IgD-negative memory B cell (primary cell): ENCODE measurements at regions not wholly inside any gene's neighbourhood (a gene's known extent, or its start where the extent isn't known, plus 50 kb on each side); places are given as distances from the start of the nearest gene placed in this dataset.
A peak's percentile ranks its signal among the peaks of the same experiment; 100 is the strongest.
"Not testable (repeated sequence)": the region's sequence is repeated elsewhere in the genome, so short reads cannot be mapped to it uniquely, and the experiment has no call there.

Experiments
- H3K27ac Mint-ChIP-seq, 3 donors: one replicate each; pipeline ENCODE4 v1.8.0; 2020 to 2022; ENCODE audit warnings: mild to moderate bottlenecking in 3 of 3, mixed read lengths in 3 of 3, moderate library complexity in 1 of 3
- H3K27me3 Mint-ChIP-seq: one replicate; pipeline ENCODE4 v1.8.0; 2021; ENCODE audit warnings: mixed read lengths
- H3K36me3 Mint-ChIP-seq: one replicate; pipeline ENCODE4 v1.8.0; 2020; ENCODE audit warnings: mild to moderate bottlenecking, mixed read lengths
- H3K4me1 Mint-ChIP-seq, 3 donors: one replicate each; pipeline ENCODE4 v1.8.0; 2020 to 2022; ENCODE audit warnings: mixed read lengths in 3 of 3, mild to moderate bottlenecking in 1 of 3
- H3K4me3 Mint-ChIP-seq, 4 donors: one replicate each; pipeline ENCODE4 v1.8.0; 2020 to 2022; ENCODE audit warnings: mild to moderate bottlenecking in 4 of 4, mixed read lengths in 4 of 4, moderate library complexity in 3 of 4
- H3K9me3 Mint-ChIP-seq, 3 donors: one replicate each; pipeline ENCODE4 v1.8.0; 2020 to 2021; ENCODE audit warnings: mixed read lengths in 3 of 3, mild to moderate bottlenecking in 1 of 3

DNA sequence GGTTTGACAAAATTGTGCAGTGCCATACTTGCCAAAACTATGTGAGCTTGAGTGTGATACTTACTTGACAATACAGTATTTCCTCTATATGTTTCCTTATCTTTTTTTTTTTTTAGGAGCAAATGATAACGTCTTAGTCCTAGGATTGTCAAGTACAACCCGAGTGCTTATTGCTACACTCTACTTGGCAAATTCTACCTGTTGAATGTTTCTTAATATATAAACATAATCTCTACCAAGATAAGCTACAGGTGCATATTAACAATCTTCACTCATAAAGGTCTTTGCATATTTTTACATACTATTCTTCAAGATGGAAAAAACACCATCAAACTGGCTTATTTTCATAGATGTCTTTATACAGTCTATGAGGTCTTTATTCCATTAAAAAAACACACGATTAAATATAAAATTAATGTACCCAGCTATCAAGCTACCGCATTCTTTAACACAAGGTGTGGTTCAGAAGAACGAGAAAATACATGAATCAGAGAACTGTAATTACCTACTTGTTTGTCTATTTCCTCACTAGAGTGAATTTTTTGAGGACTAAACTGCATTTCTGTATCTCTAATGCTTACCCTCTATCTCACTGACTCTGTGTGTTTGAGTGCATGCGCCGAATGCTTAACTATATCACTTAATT, 76.1 kb upstream of the PDSS1 start:
- H3K4me1 Mint-ChIP-seq: peaks cover 0 to 9% (median 5%) of the 10 kb centered on the region in 3 donors
- H3K27ac Mint-ChIP-seq: no peak overlapping the region
- H3K9me3 Mint-ChIP-seq: no peaks in the 10 kb centered on the region
- H3K4me3 Mint-ChIP-seq: peak overlapping the region in 2 of 4 donors; percentile 24 to 54
- peaks cover 18% of the 10 kb centered on the region for H3K27me3 Mint-ChIP-seq
- no peaks in the 10 kb centered on the region for H3K36me3 Mint-ChIP-seq

DNA sequence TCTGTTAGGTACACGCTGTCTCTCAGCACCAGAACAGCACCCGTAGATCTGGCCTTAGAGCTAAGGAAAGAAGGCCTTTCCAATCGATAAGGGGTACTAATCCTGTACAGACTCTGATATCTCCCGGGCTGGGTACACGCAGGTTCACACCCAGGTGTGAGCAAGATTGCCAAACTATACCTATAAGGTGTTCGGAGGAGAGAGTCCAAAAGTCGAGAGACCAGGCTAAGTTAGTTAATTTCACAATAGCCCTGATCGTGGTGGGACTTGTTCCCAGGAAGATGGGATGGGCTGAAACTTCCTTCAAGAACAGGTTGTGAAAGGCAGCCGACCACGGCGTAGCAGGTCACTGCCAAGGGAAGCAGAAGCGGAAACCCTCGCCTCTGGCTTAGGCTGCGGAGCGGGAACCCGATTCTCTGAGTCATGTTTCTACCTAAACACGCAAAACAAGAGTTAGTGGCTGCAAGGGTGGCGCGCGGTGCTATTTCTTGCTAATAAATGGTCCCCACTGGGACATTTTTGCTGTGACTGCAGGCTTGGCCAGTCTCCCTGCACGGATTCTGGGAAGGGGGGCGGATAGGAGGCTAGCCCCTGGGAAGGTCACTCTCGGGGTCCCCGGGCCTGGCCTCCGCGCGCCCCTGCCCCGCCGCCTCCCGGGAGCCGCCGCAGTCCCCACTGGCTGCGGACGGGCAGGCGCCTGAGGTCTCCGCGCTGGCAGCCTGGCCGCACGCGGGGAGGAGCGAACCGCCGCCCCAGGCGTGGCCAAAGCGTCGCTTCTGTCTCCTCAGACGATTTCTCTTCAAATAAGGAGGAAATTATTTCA, 75.4 kb upstream of the PDSS1 start:
- Mint-ChIP-seq H3K27me3 (peaks cover 22% of the 10 kb centered on the region), H3K4me1 (peaks cover 0 to 9% (median 5%) of the 10 kb centered on the region in 3 donors), H3K4me3 (peak overlapping the region in 3 of 4 donors; percentile 54 to 89 (median 83)), H3K36me3 (no peaks in the 10 kb centered on the region), H3K9me3 (no peaks in the 10 kb centered on the region), H3K27ac (no peak overlapping the region)

DNA sequence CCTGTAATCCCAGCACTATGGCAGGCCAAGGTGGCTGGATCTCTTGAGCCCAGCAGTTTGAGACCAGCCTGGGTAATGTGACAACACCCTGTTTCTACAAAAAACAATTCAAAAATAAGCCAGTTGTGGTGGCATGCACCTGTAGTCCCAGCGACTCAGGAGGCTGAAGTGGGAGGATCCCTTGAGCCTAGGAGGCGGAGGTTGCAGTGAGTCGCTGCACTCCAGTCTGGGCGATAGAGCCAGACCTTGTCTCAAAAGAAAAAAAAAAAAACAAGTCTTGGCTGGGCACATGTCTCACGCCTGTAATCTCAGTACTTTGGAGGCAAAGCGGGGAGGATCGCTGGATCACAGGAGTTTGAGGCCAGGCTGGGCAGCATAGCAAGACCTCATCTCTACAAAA, 74.6 kb upstream of the PDSS1 start:
- H3K36me3 Mint-ChIP-seq: no peaks in the 10 kb centered on the region
- peak overlapping the region in 1 of 4 donors; percentile 9 for H3K4me3 Mint-ChIP-seq
- peaks cover 1 to 9% (median 5%) of the 10 kb centered on the region in 3 donors for H3K4me1 Mint-ChIP-seq
- H3K27ac Mint-ChIP-seq: no peak overlapping the region
- peaks cover 26% of the 10 kb centered on the region for H3K27me3 Mint-ChIP-seq
- H3K9me3 Mint-ChIP-seq: no peaks in the 10 kb centered on the region

DNA sequence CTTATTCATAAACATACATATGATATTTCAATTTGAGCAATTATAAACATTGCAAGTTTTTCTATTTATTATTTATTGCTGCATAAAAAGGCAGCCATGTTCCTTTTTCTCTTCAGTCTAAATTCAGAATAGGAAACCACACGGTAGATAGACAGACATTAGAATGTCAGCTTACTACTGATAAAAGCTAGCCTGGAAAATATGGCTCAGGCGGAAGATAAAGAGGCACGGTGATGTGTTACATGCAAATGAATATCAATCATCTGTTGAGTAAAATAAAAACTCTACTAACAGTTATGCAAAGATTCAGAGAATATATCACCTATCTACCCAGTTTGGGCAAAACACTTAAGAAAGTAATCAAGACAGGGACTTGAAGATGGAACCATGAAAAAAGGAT, 73.5 kb upstream of the PDSS1 start:
- Mint-ChIP-seq H3K27me3 (peaks cover 27% of the 10 kb centered on the region), H3K9me3 (no peaks in the 10 kb centered on the region), H3K4me1 (peaks cover 4 to 14% (median 11%) of the 10 kb centered on the region in 3 donors), H3K36me3 (no peaks in the 10 kb centered on the region), H3K27ac (no peak overlapping the region), H3K4me3 (no peak overlapping the region)

DNA sequence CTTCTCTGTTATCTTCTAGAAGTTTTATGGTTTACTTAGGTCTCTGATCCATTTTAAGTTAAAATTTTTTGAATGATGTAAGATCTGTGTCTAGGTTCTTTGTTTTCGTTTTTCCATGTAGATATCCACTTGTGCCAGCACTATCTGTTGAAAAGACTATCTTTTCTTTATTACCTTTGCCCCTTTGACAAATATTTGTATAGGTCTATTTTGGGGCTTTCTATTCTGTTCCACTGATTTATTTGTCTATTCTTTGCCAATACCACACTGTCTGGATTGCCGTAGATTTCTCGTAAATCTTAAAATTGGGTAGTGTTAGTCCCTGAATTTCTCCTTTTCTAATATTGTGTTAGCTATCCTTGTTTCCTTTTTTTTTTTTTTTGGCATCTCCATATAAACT, 71.4 kb upstream of the PDSS1 start:
- H3K4me3 Mint-ChIP-seq: no peak overlapping the region
- peaks cover 0 to 2% (median 0%) of the 10 kb centered on the region in 3 donors for H3K9me3 Mint-ChIP-seq
- no peaks in the 10 kb centered on the region for H3K36me3 Mint-ChIP-seq
- peaks cover 4 to 14% (median 11%) of the 10 kb centered on the region in 3 donors for H3K4me1 Mint-ChIP-seq
- H3K27me3 Mint-ChIP-seq: peaks cover 29% of the 10 kb centered on the region
- no peak overlapping the region for H3K27ac Mint-ChIP-seq

DNA sequence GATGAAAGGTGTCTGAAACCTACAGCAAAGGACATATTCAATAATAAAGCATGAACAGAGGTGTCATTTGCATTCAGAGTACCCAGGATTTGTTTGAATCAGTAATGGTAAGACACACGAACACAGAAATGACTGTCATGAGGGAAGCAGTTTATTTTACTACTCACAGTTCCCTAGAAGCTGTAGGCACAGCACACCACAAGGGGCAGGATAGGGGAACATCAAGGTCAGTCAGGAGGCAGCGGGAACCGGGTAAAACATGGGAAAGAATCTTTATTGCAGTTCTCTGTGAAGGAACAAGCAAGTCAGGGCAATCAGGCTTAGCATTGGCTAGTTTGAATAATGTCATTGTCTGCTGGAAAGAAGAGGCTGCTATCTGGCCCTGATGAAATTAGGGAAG, 70.2 kb upstream of the PDSS1 start:
- Mint-ChIP-seq H3K36me3 (no peaks in the 10 kb centered on the region), H3K27ac (no peak overlapping the region), H3K27me3 (peaks cover 31% of the 10 kb centered on the region), H3K9me3 (peaks cover 0 to 2% (median 0%) of the 10 kb centered on the region in 3 donors), H3K4me3 (no peak overlapping the region), H3K4me1 (peaks cover 4 to 9% (median 7%) of the 10 kb centered on the region in 3 donors)

DNA sequence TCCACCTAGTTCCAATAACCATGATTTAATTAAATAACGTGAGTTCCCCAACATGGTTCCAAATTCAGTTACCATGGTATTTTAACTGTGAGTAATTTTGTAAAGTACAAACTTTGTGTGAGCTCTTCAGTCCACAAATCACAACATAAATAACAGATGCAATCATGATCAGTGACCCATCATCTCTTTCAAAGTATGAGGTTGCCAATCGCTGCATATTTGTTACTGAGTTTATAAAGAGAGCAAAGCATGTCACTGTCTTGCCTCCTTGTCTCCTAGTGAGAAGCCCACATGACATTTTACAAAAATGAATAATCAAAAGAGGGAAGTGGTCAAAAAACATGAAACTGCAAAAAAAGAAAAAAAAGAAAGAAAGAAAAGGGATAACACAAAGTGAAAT, 69.1 kb upstream of the PDSS1 start:
- peaks cover 23% of the 10 kb centered on the region for H3K27me3 Mint-ChIP-seq
- H3K4me3 Mint-ChIP-seq: no peak overlapping the region
- peaks cover 4 to 7% (median 6%) of the 10 kb centered on the region in 3 donors for H3K4me1 Mint-ChIP-seq
- H3K9me3 Mint-ChIP-seq: peaks cover 0 to 5% (median 3%) of the 10 kb centered on the region in 3 donors
- H3K36me3 Mint-ChIP-seq: no peaks in the 10 kb centered on the region
- H3K27ac Mint-ChIP-seq: peak overlapping the region in 1 of 3 donors; percentile 57

DNA sequence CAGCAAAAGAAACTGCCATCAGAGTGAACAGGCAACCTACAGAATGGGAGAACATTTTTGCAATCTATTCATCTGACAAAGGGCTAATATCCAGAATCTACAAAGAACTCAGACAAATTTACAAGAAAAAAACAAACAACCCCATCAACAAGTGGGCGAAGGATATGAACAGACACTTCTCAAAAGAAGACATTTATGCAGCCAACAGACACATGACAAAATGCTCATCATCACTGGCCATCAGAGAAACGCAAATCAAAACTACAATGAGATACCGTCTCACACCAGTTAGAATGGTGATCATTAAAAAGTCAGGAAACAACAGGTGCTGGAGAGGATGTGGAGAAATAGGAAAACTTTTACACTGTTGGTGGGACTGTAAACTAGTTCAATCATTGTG, 65.3 kb upstream of the PDSS1 start:
- H3K36me3 Mint-ChIP-seq, H3K9me3 Mint-ChIP-seq, H3K4me1 Mint-ChIP-seq, H3K27ac Mint-ChIP-seq, H3K4me3 Mint-ChIP-seq, H3K27me3 Mint-ChIP-seq: not testable (repeated sequence)

DNA sequence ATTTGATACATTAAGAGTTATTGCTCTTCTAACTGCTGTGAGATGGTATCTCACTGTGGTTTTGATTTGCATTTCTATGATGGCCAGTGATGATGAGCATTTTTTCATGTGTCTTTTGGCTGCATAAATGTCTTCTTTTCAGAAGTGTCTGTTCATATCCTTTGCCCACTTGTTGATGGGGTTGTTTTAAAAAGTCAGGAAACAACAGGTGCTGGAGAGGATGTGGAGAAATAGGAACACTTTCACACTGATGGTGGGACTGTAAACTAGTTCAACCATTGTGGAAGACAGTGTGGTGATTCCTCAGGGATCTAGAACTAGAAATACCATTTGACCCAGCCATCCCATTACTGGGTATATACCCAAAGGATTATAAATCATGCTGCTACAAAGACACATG, 63.4 kb upstream of the PDSS1 start:
- H3K36me3 Mint-ChIP-seq: not testable (repeated sequence)

DNA sequence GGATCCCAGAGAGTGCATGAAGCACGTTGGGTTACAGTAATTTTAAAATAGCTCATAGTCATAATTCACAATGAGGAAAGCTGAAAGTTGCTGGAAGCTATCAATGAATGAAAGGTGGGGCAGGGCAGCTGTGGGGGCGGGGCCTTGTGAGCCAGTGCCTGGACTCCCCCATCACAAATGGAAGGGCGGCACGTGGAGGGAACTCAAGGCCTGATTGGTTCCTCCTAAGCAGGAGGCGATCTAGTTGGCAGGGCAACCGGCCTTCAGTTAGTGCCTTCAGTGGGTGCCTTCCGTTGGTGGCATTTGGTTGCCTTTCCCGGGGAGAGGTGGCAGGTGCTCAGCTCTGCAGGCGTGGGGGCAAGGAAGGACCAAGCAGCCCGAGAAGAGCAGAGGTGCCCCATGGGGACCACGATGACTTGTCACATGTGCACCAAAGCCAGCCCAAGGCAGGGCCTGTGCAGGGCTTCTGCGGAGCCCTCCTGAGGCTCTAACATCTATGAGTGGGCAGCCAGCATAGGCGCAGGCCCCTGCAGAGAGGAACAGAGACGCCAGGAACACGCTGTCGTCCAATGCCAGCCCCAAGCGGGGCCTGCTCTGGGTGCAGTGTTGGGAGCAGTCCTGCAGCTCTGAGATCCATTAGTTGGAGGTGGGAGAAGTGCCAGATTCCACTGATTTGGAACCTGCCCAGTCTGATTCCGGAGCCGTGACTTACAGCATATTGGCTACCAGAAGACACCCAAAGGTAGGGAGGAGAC, 59.8 kb upstream of the PDSS1 start:
- Mint-ChIP-seq H3K9me3 (peaks cover 0 to 6% (median 3%) of the 10 kb centered on the region in 3 donors), H3K27ac (no peak overlapping the region), H3K4me1 (no peaks in the 10 kb centered on the region), H3K4me3 (no peak overlapping the region), H3K36me3 (no peaks in the 10 kb centered on the region), H3K27me3 (no peaks in the 10 kb centered on the region)

More for the DNA sequence above, 63.4 kb upstream of the PDSS1 start:
- not testable (repeated sequence) for H3K4me3 Mint-ChIP-seq, H3K4me1 Mint-ChIP-seq, H3K27me3 Mint-ChIP-seq, H3K27ac Mint-ChIP-seq, H3K9me3 Mint-ChIP-seq

DNA sequence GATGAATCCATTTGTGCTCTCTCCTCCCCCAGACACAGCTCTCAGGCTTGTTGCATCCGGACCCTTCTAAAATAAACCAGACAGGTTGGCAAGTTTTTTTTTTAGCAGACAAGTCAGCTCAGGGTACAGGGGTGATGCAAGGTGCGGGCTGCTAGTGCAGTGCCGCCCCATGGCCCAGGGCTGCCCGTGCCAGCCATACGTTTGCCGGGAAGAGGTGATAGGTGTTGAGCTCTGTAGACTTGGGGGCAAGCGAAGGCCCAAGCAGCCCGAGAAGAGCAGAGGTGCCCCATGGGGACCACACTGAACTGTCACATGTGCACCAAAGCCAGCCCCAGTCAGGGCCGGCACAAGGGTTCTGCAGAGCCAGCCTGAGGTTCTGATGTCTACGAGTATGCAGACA, 57.1 kb upstream of the PDSS1 start:
- Mint-ChIP-seq H3K4me1 (no peaks in the 10 kb centered on the region), H3K36me3 (no peaks in the 10 kb centered on the region), H3K27me3 (no peaks in the 10 kb centered on the region), H3K4me3 (no peak overlapping the region), H3K9me3 (no peaks in the 10 kb centered on the region), H3K27ac (no peak overlapping the region)

DNA sequence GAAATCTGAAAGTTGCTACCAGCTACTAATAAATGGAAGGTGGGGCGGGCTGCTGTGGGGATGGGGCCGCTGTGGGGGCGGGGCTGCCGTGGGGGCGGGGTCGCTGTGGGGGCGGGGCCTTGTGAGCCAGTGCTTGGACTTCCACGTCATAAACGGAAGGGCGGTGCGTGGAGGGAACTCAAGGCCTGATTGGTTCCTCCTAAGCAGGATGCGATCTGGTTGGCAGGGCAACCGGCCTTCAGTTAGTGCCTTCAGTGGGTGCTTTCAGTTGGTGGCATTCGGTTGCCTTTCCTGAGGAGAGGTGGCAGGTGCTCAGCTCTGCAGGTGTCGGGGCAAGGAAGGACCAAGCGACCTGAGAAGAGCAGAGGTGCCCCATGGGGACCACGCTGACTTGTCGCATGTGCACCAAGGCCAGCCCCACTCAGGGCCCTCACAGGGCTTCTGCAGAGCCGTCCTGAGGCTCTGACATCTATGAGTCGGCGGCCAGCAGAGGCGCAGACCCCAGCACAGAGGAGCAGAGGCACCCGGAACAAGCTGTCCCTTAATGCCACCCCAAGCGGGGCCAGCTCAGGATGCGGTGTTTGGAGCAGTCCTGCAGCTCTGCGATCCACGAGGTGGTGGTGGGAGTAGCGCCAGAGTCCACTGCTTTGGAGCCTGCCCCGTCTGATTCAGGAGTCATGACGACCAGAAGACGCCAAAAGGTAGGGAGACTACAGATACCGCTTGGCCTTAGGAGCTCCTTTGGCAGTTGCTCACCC, 54.4 kb upstream of the PDSS1 start:
- no peaks in the 10 kb centered on the region for H3K36me3 Mint-ChIP-seq
- peaks cover 3% of the 10 kb centered on the region for H3K27me3 Mint-ChIP-seq
- no peak overlapping the region for H3K4me3 Mint-ChIP-seq

DNA sequence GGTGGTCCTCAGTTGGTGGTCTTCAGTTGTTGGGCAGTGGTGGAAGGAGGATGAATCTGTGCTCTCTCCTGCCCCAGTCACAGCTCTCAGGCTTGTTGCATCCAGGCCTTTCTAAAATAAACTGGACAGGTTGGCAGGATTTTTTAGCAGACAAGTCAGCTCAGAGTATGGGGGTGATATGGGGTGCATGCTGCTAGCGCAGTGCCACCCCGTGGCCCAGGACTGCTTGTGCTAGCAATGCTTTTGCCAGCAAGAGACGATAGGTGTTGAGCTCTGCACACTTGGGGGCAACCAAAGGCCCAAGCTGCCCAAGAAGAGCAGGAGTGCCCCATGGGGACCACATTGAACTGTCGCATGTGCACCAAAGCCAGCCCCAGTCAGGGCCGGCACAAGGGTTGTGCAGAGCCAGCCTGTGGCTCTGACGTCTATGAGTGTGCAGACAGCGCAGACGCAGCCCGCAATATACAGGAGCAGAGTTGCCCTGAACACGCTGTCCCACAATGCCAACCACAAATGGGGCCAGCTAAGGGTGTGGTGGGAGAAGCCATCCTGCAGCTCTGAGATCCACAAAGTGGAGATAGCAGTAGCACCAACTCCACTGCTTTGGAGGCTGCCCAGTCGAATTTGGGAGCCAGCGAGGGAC, 49.8 kb upstream of the PDSS1 start:
- Mint-ChIP-seq H3K9me3 (no peaks in the 10 kb centered on the region), H3K27ac (no peak overlapping the region), H3K4me1 (no peaks in the 10 kb centered on the region), H3K27me3 (peaks cover 8% of the 10 kb centered on the region), H3K36me3 (no peaks in the 10 kb centered on the region), H3K4me3 (no peak overlapping the region)

More for the DNA sequence above, 54.4 kb upstream of the PDSS1 start:
- Mint-ChIP-seq H3K4me1 (no peaks in the 10 kb centered on the region), H3K27ac (peak overlapping the region in 1 of 3 donors; percentile 16), H3K9me3 (no peaks in the 10 kb centered on the region)
